ENCODE measurements at regions not wholly inside any gene's neighbourhood (a gene's known extent, or its start where the extent isn't known, plus 50 kb on each side); places are given as distances from the start of the nearest gene placed in this dataset.

DNA sequence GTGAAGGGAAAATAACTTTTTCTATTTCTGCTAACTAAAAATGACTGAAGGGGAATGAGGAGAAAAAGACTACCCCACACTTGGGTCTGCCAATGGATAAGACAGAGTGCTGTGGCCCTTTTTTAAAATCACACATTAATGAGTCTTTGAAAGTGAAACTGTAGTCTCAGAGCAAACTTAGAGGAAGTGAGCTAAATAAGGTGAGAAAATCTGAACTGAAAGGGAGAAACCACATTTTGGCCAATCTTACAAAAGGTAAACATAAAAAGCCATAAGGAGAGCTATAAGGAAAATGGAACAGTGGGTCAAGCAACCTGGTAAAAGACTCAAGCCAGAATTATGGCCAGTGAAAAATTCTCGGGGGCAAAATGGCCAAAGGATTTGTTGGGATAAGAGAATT, 755.1 kb upstream of the IGFBP7 start:
- DNase-seq (ENCODE audit: low read depth) (no peak), FAIRE-seq (no peak)
- Histone ChIP-seq H3K27me3 (ENCODE audit: control insufficient read depth, insufficient read depth, low read length) (no peaks in the 10 kb centered on the region), H3K36me3 (ENCODE audit: control insufficient read depth, insufficient read depth, low read length) (no peaks in the 10 kb centered on the region), H3K4me3 (ENCODE audit: low read depth, low read length) (no peak overlapping the region)
- TF ChIP-seq, protein P1, sequence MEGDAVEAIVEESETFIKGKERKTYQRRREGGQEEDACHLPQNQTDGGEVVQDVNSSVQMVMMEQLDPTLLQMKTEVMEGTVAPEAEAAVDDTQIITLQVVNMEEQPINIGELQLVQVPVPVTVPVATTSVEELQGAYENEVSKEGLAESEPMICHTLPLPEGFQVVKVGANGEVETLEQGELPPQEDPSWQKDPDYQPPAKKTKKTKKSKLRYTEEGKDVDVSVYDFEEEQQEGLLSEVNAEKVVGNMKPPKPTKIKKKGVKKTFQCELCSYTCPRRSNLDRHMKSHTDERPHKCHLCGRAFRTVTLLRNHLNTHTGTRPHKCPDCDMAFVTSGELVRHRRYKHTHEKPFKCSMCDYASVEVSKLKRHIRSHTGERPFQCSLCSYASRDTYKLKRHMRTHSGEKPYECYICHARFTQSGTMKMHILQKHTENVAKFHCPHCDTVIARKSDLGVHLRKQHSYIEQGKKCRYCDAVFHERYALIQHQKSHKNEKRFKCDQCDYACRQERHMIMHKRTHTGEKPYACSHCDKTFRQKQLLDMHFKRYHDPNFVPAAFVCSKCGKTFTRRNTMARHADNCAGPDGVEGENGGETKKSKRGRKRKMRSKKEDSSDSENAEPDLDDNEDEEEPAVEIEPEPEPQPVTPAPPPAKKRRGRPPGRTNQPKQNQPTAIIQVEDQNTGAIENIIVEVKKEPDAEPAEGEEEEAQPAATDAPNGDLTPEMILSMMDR (IDR thresholded peaks at IDR 0.05; ENCODE audit: insufficient read depth, low read length, severe bottlenecking) = no peak

DNA sequence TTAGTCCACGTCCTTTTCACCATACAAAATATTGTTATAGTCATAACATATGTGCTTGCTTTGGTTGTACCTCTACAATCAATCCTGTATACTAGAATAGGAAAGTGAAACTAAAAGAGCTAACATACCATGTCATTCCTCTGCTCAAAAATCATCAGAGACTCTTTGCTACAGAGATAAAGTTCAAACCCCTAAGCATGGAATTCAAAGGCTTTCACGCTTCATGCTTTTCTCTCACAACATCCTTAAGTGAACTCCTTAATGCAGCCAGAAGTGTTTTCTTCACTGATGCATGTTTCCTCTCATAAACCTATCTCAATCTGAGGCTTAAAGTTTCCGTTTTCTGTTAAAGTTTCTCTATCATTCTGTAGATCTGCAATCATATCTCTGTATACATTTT, 744.6 kb upstream of the IGFBP7 start:
- no peak overlapping the region for H3K4me3 ChIP-seq (ENCODE audit: low read depth, low read length)
- TF ChIP-seq, protein P1 (IDR thresholded peaks at IDR 0.05; ENCODE audit: insufficient read depth, low read length, severe bottlenecking) = no peak
- H3K27me3 ChIP-seq (ENCODE audit: control insufficient read depth, insufficient read depth, low read length) = no peaks in the 10 kb centered on the region
- DNase-seq (ENCODE audit: low read depth) (no peak), FAIRE-seq (no peak)
- no peaks in the 10 kb centered on the region for H3K36me3 ChIP-seq (ENCODE audit: control insufficient read depth, insufficient read depth, low read length)

DNA sequence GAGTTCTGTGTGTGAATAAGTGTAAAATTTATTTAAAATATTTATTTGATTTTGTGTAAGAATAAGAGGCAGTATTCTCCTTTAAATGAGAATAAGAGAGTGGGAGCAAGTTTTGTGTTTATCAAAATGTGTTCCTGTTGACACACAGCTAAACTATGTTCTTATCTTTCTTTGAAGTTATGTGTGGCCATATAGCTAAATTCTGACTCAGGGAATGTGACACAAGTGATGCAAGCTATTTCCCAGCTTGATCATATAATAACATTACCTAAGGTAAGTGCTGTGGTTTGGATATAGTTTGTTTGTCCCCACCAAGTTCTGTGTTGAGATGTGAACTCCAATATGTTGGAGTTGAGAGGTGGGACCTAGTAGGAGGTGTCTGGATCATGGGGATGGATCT, 740.0 kb upstream of the IGFBP7 start:
- no peak for FAIRE-seq
- TF ChIP-seq, protein P1 (IDR thresholded peaks at IDR 0.05; ENCODE audit: insufficient read depth, low read length, severe bottlenecking) = no peak
- Histone ChIP-seq H3K27me3 (ENCODE audit: control insufficient read depth, insufficient read depth, low read length) (no peaks in the 10 kb centered on the region), H3K36me3 (ENCODE audit: control insufficient read depth, insufficient read depth, low read length) (no peaks in the 10 kb centered on the region), H3K4me3 (ENCODE audit: low read depth, low read length) (no peak overlapping the region)
- no peak for DNase-seq (ENCODE audit: low read depth)

DNA sequence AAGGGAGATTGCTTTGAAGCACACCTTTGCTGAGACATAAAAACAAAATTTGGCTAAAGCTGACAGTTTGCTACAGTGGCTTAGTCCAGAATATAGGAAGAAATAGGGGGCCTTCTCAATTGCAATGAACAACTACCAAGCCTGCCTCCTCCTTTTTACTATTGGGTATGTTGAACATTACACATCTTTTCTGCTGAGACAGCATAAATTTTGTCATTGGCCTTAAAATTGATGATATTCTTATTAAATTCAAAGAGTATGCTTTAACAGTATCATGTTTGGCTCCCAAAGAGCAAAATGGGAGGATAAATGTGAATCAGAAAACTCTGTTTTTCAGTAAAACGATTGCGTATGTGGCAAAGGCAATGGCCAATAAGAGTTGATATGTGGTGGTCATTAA, 721.9 kb upstream of the IGFBP7 start:
- FAIRE-seq = no peak
- H3K36me3 ChIP-seq (ENCODE audit: control insufficient read depth, insufficient read depth, low read length) = no peaks in the 10 kb centered on the region
- TF ChIP-seq, protein P1 (IDR thresholded peaks at IDR 0.05; ENCODE audit: insufficient read depth, low read length, severe bottlenecking) = no peak

DNA sequence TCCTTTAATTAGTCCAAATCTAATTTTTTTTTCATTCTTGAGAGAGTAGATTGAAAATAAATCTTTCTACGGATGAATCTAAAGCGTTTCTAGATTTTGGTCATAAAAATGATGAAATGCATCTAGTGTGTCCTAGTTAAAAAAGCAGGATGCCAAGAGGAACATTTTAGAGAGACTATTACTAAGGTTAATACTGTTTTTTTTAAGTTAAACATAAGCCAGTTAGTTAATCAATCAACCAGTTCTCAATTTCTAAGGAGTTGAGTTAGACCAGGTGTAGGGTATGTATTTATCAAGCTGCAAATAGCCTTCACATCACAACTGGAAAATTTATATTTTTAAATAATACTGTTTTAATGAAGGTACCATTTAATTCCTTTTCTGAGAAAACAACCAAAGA, 679.5 kb upstream of the IGFBP7 start:
- DNase-seq (ENCODE audit: low read depth) (no peak), FAIRE-seq (no peak)
- Histone ChIP-seq H3K36me3 (ENCODE audit: control insufficient read depth, insufficient read depth, low read length) (no peaks in the 10 kb centered on the region), H3K27me3 (ENCODE audit: control insufficient read depth, insufficient read depth, low read length) (no peaks in the 10 kb centered on the region), H3K4me3 (ENCODE audit: low read depth, low read length) (no peak overlapping the region)
- TF ChIP-seq, protein P1 (IDR thresholded peaks at IDR 0.05; ENCODE audit: insufficient read depth, low read length, severe bottlenecking) = no peak

More for the DNA sequence above, 721.9 kb upstream of the IGFBP7 start:
- DNase-seq (ENCODE audit: low read depth) = no peak
- Histone ChIP-seq H3K4me3 (ENCODE audit: low read depth, low read length) (no peak overlapping the region), H3K27me3 (ENCODE audit: control insufficient read depth, insufficient read depth, low read length) (no peaks in the 10 kb centered on the region)

DNA sequence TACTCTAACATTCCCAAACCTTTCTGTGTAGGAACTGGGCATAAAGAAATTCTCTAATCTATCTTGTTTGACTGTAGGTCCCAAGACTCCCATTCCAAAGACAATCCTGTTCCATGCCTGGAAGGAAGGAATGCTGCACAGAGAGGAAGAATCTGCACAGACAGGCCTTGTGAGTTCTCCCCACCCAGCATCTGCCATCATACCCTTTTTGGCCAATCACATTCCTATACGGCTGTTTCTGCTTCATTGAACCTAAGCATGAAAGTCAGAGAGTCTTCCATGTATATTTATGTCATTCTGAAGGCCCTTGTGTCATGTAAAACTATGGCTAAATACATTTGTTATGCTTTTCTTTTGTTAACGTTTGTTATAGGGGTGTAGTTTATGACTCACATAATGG, 667.7 kb upstream of the IGFBP7 start:
- no peak for DNase-seq (ENCODE audit: low read depth)
- no peak for FAIRE-seq
- Histone ChIP-seq H3K4me3 (ENCODE audit: low read depth, low read length) (no peak overlapping the region), H3K36me3 (ENCODE audit: control insufficient read depth, insufficient read depth, low read length) (no peaks in the 10 kb centered on the region), H3K27me3 (ENCODE audit: control insufficient read depth, insufficient read depth, low read length) (no peaks in the 10 kb centered on the region)
- TF ChIP-seq, protein P1 (IDR thresholded peaks at IDR 0.05; ENCODE audit: insufficient read depth, low read length, severe bottlenecking) = no peak
